GM10266 (cell line): ENCODE measurements at regions not wholly inside any gene's neighbourhood (a gene's known extent, or its start where the extent isn't known, plus 50 kb on each side); places are given as distances from the start of the nearest gene placed in this dataset.

Experiments used
- DNase-seq: peaks from one replicate; pipeline ENCODE4 v3.0.0; 2012; ENCODE audit errors: extremely low spot score
- CTCF ChIP-seq: IDR thresholded peaks from 2 replicates; pipeline ENCODE4 v1.5.1; 2012; ENCODE audit warnings: mild to moderate bottlenecking, low read depth; ENCODE audit not compliant: control insufficient read depth, insufficient read depth; ENCODE audit errors: missing control alignments

- no peak for DNase-seq
- no peak for TF ChIP-seq CTCF
Observed at GRCh38 chr13:83286737-83287136, 595.5 kb downstream of the SLITRK1 start.

DNA sequence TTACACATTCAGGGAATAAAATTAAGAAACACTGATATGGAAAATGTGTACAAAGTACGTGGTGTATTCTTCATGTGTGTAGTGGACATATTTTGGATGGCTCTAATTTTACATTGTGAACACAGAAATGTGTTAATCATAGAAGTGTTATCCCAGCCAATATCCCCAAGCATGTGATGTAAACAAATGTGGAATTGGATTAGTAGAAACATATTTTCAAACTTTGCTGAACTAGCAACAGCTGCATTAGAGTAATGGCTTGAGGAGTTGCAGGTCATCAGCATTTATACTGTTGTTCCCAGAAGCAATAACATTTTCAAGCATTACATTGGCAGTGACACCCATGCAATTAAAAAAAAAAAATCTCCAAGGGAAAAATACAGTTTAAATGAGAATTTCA is 600.6 kb downstream of the SLITRK1 start:
- DNase-seq, result no peak
- TF ChIP-seq CTCF, result no peak

- no peak for DNase-seq
- TF ChIP-seq CTCF, result no peak
Observed at GRCh38 chr13:83274679-83275078, 607.6 kb downstream of the SLITRK1 start.

GRCh38 chr13:83272652-83273240 is 609.5 kb downstream of the SLITRK1 start:
- no peak for TF ChIP-seq CTCF
- DNase-seq, result no peak

- no peak for TF ChIP-seq CTCF
Observed at GRCh38 chr13:83272076-83272475, 610.2 kb downstream of the SLITRK1 start.

DNA sequence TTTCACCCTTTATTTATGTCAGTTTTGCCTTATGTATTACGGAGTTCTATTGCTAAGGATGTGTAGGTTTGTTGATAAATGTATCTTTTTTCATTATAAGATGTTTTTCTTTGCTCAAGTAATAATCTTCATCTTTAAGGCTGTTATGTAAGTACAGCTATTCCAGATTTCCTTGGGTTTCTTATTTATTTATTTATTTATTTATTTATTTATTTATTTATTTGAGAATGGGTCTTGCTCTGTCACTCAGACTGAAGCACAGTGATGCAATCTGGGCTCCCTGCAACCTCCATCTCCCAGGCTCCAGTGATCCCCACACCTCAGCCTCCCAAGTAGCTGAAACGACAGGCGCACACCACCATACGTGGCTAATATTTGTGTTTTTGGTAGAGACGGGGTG is 617.0 kb downstream of the SLITRK1 start:
- no peak for TF ChIP-seq CTCF
- no peak for DNase-seq

More at GRCh38 chr13:83272076-83272475, 610.2 kb downstream of the SLITRK1 start:
- no peak for DNase-seq

- TF ChIP-seq CTCF, result no peak
- DNase-seq, result no peak
Observed at GRCh38 chr13:83248751-83249150, 633.5 kb downstream of the SLITRK1 start.
